ENCODE measurements at regions not wholly inside any gene's neighbourhood (a gene's known extent, or its start where the extent isn't known, plus 50 kb on each side); places are given as distances from the start of the nearest gene placed in this dataset.

DNA sequence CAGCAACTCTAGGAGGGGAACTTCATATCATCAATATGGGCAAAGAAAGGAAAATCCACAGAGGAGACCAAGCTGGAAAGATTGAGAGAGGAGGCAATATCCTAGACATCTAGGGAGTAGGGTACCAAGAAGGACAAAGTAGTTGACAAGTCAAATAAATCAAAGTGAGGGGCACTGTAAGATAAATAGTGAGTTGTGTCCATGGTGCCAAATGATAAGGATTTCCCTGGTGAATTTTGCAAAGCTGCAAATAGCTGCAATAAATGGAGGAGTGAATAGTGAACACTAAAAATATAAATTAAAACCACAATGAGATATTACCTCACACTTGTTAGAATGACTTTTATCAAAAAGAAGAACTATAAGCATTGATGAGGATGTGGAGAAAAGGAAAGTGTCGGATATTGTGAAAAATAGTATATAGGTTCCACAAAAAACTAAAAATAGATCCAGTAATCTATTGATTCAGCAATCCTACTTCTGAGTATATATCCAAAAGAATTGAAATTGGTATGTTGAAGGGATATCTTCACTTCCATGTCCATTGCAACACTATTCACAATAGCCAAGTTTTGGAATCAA, 258.2 kb upstream of the FN1 start:
- TF ChIP-seq, protein P1, sequence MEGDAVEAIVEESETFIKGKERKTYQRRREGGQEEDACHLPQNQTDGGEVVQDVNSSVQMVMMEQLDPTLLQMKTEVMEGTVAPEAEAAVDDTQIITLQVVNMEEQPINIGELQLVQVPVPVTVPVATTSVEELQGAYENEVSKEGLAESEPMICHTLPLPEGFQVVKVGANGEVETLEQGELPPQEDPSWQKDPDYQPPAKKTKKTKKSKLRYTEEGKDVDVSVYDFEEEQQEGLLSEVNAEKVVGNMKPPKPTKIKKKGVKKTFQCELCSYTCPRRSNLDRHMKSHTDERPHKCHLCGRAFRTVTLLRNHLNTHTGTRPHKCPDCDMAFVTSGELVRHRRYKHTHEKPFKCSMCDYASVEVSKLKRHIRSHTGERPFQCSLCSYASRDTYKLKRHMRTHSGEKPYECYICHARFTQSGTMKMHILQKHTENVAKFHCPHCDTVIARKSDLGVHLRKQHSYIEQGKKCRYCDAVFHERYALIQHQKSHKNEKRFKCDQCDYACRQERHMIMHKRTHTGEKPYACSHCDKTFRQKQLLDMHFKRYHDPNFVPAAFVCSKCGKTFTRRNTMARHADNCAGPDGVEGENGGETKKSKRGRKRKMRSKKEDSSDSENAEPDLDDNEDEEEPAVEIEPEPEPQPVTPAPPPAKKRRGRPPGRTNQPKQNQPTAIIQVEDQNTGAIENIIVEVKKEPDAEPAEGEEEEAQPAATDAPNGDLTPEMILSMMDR (IDR thresholded peaks at IDR 0.05) = no peak
- no peaks in the 10 kb centered on the region for H3K9me3 ChIP-seq
- intact Hi-C loops (cut with DNase I) = no loop called here
- no peaks in the 10 kb centered on the region for H3K27me3 ChIP-seq (ENCODE audit: insufficient read depth in 3 of 3, low read length in 2 of 3)
- H3K27ac ChIP-seq = no peak overlapping the region
- ATAC-seq (no peak), DNase-seq (no peak)
- no peaks in the 10 kb centered on the region for H3K4me1 ChIP-seq
- WGBS, 3 donors = 94 to 100% (median 96%) methylated on average over 1 of the region's 1 CpG
- H3K4me3 ChIP-seq = no peak overlapping the region
- no peaks in the 10 kb centered on the region for H3K36me3 ChIP-seq (ENCODE audit: insufficient read depth in 1 of 2, low read depth in 1 of 2)

DNA sequence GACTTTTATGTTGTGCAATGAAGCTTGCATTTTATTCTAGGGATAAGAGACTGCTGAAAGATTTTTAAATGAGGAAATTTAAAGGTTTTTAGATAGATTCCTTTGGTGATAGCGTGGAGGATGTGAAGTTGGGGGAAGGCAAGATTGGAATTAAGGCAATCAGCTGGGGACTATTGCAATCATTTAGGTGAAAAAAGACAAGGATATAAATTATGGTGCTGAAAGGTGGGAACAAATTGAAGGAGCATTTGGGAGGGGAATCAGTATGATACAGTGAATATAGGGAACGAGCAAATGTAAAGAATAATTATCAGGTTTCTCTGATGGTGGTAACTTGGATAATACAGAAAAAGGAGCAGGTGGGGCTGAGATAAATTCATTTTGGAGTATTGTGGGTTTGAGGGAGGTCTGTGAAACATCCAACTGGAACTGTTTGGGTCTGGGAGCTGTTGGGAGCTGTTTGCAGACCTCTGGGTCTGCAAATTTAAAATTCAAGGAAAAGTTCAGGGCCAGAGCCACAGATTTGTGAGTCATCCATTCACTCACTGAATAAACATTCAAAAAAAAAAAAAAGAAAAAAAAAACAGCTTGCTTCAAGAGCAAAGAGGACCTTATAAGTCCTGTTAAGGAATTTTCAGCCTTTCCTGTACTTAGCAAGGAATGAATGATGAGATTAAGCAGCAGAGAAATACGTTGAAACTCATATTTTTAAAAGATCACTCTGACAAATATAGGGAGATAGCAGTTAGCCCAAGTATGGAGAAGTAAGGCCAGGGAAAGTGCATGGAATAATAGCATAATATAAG, 257.5 kb upstream of the FN1 start:
- intact Hi-C loops (cut with DNase I) = no loop called here
- WGBS, 3 donors = 74 to 81% (median 75%) methylated on average over 3 of the region's 3 CpGs
- TF ChIP-seq, protein P1 (IDR thresholded peaks at IDR 0.05) = no peak
- no peak for DNase-seq
- no peak overlapping the region for H3K4me3 ChIP-seq
- no peaks in the 10 kb centered on the region for H3K27me3 ChIP-seq (ENCODE audit: insufficient read depth in 3 of 3, low read length in 2 of 3)
- H3K9me3 ChIP-seq = no peaks in the 10 kb centered on the region
- no peak for ATAC-seq
- H3K36me3 ChIP-seq (ENCODE audit: insufficient read depth in 1 of 2, low read depth in 1 of 2) = no peaks in the 10 kb centered on the region
- H3K27ac ChIP-seq = no peak overlapping the region
- H3K4me1 ChIP-seq = no peaks in the 10 kb centered on the region

DNA sequence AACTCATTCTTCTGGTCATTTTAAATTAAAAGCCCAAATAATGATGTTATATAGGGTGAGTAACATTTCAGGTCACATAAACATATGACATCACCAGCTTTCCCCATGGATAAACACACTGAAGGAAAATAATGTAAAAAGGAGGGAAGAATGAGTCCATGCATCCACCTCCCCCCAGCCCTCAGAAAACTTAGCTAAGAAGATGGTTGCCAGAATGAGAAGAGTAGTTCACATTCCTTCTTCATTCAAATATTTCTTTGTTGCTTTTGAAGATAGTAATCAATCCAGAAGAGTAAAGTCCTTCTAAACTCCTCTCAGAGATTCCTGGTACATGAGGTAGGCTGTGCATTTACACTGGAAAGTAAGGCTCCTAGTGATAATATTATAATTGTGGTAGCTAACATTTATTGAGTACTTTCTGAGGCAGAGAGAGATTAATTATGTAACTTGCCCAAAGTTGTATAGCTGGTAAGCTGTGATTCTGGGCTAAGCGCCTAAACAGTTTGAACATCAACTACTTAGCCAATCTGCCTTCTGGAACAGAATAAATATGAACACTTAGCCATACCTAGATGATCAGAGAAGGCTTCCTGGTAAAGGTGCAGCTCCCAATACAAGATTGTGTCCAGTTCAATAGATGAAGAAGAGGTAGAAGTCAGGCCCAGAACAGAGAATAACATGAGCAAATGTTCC, 256.7 kb upstream of the FN1 start:
- TF ChIP-seq, protein P1 (IDR thresholded peaks at IDR 0.05) = no peak
- Histone ChIP-seq H3K4me3 (no peak overlapping the region), H3K27me3 (ENCODE audit: insufficient read depth in 3 of 3, low read length in 2 of 3) (no peaks in the 10 kb centered on the region), H3K4me1 (no peaks in the 10 kb centered on the region), H3K36me3 (ENCODE audit: insufficient read depth in 1 of 2, low read depth in 1 of 2) (no peaks in the 10 kb centered on the region), H3K9me3 (no peaks in the 10 kb centered on the region), H3K27ac (no peak overlapping the region)
- ATAC-seq = no peak
- DNase-seq = no peak
- WGBS, 3 donors = 93 to 100% (median 97%) methylated on average over 1 of the region's 1 CpG
- intact Hi-C loops (cut with DNase I) = no loop called here

DNA sequence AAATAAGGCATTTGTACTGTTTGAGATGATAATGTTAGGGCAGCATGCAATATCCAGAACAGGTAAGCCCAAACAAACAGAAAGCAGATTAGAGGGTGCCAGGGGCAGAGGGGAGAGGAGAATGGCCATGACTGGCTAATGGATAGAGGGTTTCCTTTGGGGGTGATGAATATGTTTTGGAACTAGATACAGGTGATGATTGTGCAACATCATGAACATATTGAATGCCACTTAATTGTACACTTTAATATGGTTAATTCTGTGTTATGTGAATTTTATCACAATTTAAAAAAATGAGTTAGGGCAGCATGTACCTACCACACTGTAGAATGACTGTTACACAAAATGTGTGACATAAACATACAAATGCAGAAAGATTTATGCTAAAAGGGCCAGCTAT, 255.5 kb upstream of the FN1 start:
- H3K27me3 ChIP-seq (ENCODE audit: insufficient read depth in 3 of 3, low read length in 2 of 3) = no peaks in the 10 kb centered on the region
- H3K27ac ChIP-seq = no peak overlapping the region
- H3K9me3 ChIP-seq = no peaks in the 10 kb centered on the region
- H3K36me3 ChIP-seq (ENCODE audit: insufficient read depth in 1 of 2, low read depth in 1 of 2) = no peaks in the 10 kb centered on the region
- no peak for ATAC-seq
- H3K4me3 ChIP-seq = no peak overlapping the region
- no peaks in the 10 kb centered on the region for H3K4me1 ChIP-seq
- TF ChIP-seq, protein P1 (IDR thresholded peaks at IDR 0.05) = no peak
- no peak for DNase-seq
- intact Hi-C loops (cut with DNase I) = no loop called here

Data from psoas muscle (tissue), 7 donors.